ENCODE measurements at regions not wholly inside any gene's neighbourhood (a gene's known extent, or its start where the extent isn't known, plus 50 kb on each side); places are given as distances from the start of the nearest gene placed in this dataset.

GRCh38 chr15:77722759-77723460 is 90.2 kb upstream of the LINGO1 start:
- no peak for TF ChIP-seq CTCF (IDR thresholded peaks at IDR 0.05)
- TF ChIP-seq POLR2A (IDR thresholded peaks at IDR 0.05): no peak
